OCI-LY1 (cell line): ENCODE measurements at regions not wholly inside any gene's neighbourhood (a gene's known extent, or its start where the extent isn't known, plus 50 kb on each side); places are given as distances from the start of the nearest gene placed in this dataset.

Experiments used
- CTCF ChIP-seq: fragments of 200-600 bp; sonication (generic), shearing (Covaris generic); IDR thresholded peaks from 2 replicates; pipeline ENCODE4 v1.5.1; 2017; ENCODE audit warnings: mild to moderate bottlenecking, antibody characterized with exemption, low read length, moderate library complexity, mixed read lengths
- EZH2 ChIP-seq: fragments of 200-600 bp; sonication (generic), shearing (Covaris generic); IDR thresholded peaks from 2 replicates; pipeline ENCODE4 v1.8.0; 2017; ENCODE audit warnings: borderline replicate concordance, mixed run types, mild to moderate bottlenecking, antibody characterized with exemption, low read length, moderate library complexity, mixed read lengths

GRCh38 chr6:169912266-169913095, 161.1 kb downstream of the ERMARD start:
- no peak for TF ChIP-seq CTCF
- TF ChIP-seq EZH2, result no peak
